SK-N-SH (cell line): ENCODE measurements at regions not wholly inside any gene's neighbourhood (a gene's known extent, or its start where the extent isn't known, plus 50 kb on each side); places are given as distances from the start of the nearest gene placed in this dataset.

Source experiments
- CTCF ChIP-seq: fragments of 200-600 bp; sonication (generic); IDR thresholded peaks from 2 replicates; pipeline ENCODE4 v1.6.1; 2017; ENCODE audit warnings: antibody characterized with exemption, mild to moderate bottlenecking, moderate library complexity
- GABPA ChIP-seq: IDR thresholded peaks from 2 replicates; pipeline ENCODE4 v1.4.0; 2012; ENCODE audit warnings: low read depth, mild to moderate bottlenecking
- MAX ChIP-seq: IDR thresholded peaks from 2 replicates; pipeline ENCODE4 v1.4.0; 2012; ENCODE audit warnings: low read depth
- REST ChIP-seq: IDR thresholded peaks from 2 replicates; pipeline ENCODE4 v1.6.1; 2012; ENCODE audit warnings: mild to moderate bottlenecking, low read depth, low read length, moderate library complexity
- TCF12 ChIP-seq: IDR thresholded peaks from 2 replicates; pipeline ENCODE4 v1.4.0; 2012

GRCh38 chr10:21055339-21056135, 158.4 kb upstream of the NEBL start:
- TF ChIP-seq CTCF (no peak), MAX (no peak), TCF12 (no peak), GABPA (no peak), REST (no peak)
